ENCODE measurements at regions not wholly inside any gene's neighbourhood (a gene's known extent, or its start where the extent isn't known, plus 50 kb on each side); places are given as distances from the start of the nearest gene placed in this dataset.

- 83% methylated on average over 4 of the region's 4 CpGs for WGBS
These were observed 866.1 kb downstream of the NSUN3 start for GRCh38 chr3:94928921-94929320.

GRCh38 chr3:94935738-94936580 lies 873.1 kb downstream of the NSUN3 start:
- H3K27ac ChIP-seq: no peak overlapping the region
- no peak overlapping the region for H3K4me3 ChIP-seq
- no peaks in the 10 kb centered on the region for H3K36me3 ChIP-seq
- no peaks in the 10 kb centered on the region for H3K9me3 ChIP-seq
- no peak for DNase-seq (ENCODE audit: low spot score in 2 of 2)
- no peaks in the 10 kb centered on the region for H3K4me1 ChIP-seq
- TF ChIP-seq EP300 (IDR thresholded peaks at IDR 0.05): no peak
- TF ChIP-seq, protein P1, sequence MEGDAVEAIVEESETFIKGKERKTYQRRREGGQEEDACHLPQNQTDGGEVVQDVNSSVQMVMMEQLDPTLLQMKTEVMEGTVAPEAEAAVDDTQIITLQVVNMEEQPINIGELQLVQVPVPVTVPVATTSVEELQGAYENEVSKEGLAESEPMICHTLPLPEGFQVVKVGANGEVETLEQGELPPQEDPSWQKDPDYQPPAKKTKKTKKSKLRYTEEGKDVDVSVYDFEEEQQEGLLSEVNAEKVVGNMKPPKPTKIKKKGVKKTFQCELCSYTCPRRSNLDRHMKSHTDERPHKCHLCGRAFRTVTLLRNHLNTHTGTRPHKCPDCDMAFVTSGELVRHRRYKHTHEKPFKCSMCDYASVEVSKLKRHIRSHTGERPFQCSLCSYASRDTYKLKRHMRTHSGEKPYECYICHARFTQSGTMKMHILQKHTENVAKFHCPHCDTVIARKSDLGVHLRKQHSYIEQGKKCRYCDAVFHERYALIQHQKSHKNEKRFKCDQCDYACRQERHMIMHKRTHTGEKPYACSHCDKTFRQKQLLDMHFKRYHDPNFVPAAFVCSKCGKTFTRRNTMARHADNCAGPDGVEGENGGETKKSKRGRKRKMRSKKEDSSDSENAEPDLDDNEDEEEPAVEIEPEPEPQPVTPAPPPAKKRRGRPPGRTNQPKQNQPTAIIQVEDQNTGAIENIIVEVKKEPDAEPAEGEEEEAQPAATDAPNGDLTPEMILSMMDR (IDR thresholded peaks at IDR 0.05): no peak
- no peak for TF ChIP-seq POLR2AphosphoS5 (IDR thresholded peaks at IDR 0.05)
- no peak for TF ChIP-seq POLR2A (IDR thresholded peaks at IDR 0.05)
- WGBS: 76% methylated on average over 5 of the region's 5 CpGs
- H3K27me3 ChIP-seq: no peaks in the 10 kb centered on the region

More at GRCh38 chr3:94928921-94929320, 866.1 kb downstream of the NSUN3 start:
- Histone ChIP-seq H3K4me3 (no peak overlapping the region), H3K4me1 (no peaks in the 10 kb centered on the region), H3K27ac (no peak overlapping the region), H3K27me3 (no peaks in the 10 kb centered on the region), H3K36me3 (no peaks in the 10 kb centered on the region), H3K9me3 (no peaks in the 10 kb centered on the region)
- TF ChIP-seq, protein P1 (IDR thresholded peaks at IDR 0.05): no peak
- TF ChIP-seq POLR2A (IDR thresholded peaks at IDR 0.05) (no peak), EP300 (IDR thresholded peaks at IDR 0.05) (no peak), POLR2AphosphoS5 (IDR thresholded peaks at IDR 0.05) (no peak)
- DNase-seq (ENCODE audit: low spot score in 2 of 2): no peak

DNA sequence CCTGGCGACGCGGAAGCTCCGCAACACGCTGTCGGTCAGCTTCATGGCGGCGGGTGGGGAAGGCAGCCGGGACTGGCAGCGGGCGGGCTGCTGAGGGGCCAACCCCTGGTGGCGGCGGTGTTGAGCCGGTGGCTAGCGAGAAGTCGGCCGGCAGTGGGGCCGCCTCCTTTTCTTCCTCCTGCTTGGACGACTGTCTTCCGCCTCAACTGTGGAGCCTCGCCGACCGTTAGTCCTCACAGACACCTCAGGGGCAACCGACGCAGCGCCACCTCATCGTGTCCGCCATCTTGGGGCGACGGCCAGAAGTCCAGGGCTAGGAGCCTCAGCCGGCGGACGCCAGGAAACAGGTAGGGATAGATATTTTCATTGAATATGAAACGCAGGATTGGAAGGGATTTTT lies 875.1 kb downstream of the NSUN3 start:
- H3K4me1 ChIP-seq: no peaks in the 10 kb centered on the region
- no peak for DNase-seq (ENCODE audit: low spot score in 2 of 2)
- peaks cover 4% of the 10 kb centered on the region for H3K9me3 ChIP-seq
- H3K27me3 ChIP-seq: no peaks in the 10 kb centered on the region
- H3K27ac ChIP-seq: no peak overlapping the region
- no peaks in the 10 kb centered on the region for H3K36me3 ChIP-seq
- 96% methylated on average over 32 of the region's 34 CpGs for WGBS
- no peak overlapping the region for H3K4me3 ChIP-seq
- TF ChIP-seq POLR2A (IDR thresholded peaks at IDR 0.05) (no peak), POLR2AphosphoS5 (IDR thresholded peaks at IDR 0.05) (no peak), EP300 (IDR thresholded peaks at IDR 0.05) (no peak)
- TF ChIP-seq, protein P1 (IDR thresholded peaks at IDR 0.05): no peak

- H3K9me3 ChIP-seq: peaks cover 6% of the 10 kb centered on the region
- no peak for DNase-seq (ENCODE audit: low spot score in 2 of 2)
These were observed 883.8 kb downstream of the NSUN3 start for GRCh38 chr3:94946683-94947082.

More at GRCh38 chr3:94946683-94947082, 883.8 kb downstream of the NSUN3 start:
- H3K27ac ChIP-seq: no peak overlapping the region
- H3K27me3 ChIP-seq: no peaks in the 10 kb centered on the region
- no peaks in the 10 kb centered on the region for H3K36me3 ChIP-seq
- no peaks in the 10 kb centered on the region for H3K4me1 ChIP-seq
- H3K4me3 ChIP-seq: no peak overlapping the region
- WGBS: 93% methylated on average over 6 of the region's 6 CpGs
- TF ChIP-seq, protein P1 (IDR thresholded peaks at IDR 0.05): no peak
- TF ChIP-seq POLR2A (IDR thresholded peaks at IDR 0.05) (no peak), EP300 (IDR thresholded peaks at IDR 0.05) (no peak), POLR2AphosphoS5 (IDR thresholded peaks at IDR 0.05) (no peak)
